Chondrocyte (in vitro differentiated cells): ENCODE measurements at regions not wholly inside any gene's neighbourhood (a gene's known extent, or its start where the extent isn't known, plus 50 kb on each side); places are given as distances from the start of the nearest gene placed in this dataset.
A peak's percentile ranks its signal among the peaks of the same experiment; 100 is the strongest.

Experiments used
- DNase-seq: peaks from one replicate; pipeline ENCODE4 v3.0.0; 2021; ENCODE audit warnings: mixed read lengths, low spot score
- H3K27ac Mint-ChIP-seq: one replicate; pipeline ENCODE4 v1.8.0; 2021; ENCODE audit warnings: mild to moderate bottlenecking, moderate library complexity, mixed read lengths; ENCODE audit not compliant: unreplicated experiment
- H3K27me3 Mint-ChIP-seq: 2 replicates; pipeline ENCODE4 v1.8.0; 2021; ENCODE audit warnings: low read depth, mixed read lengths
- H3K36me3 Mint-ChIP-seq: 2 replicates; pipeline ENCODE4 v1.8.0; 2021; ENCODE audit warnings: low read depth, mixed read lengths
- H3K4me1 Mint-ChIP-seq: 2 replicates; pipeline ENCODE4 v1.8.0; 2021; ENCODE audit warnings: low read depth, mild to moderate bottlenecking, mixed read lengths
- H3K4me3 Mint-ChIP-seq: one replicate; pipeline ENCODE4 v1.8.0; 2021; ENCODE audit warnings: mild to moderate bottlenecking, moderate library complexity, mixed read lengths; ENCODE audit not compliant: unreplicated experiment
- H3K9me3 Mint-ChIP-seq: 2 replicates; pipeline ENCODE4 v1.8.0; 2021; ENCODE audit warnings: low read depth, mixed read lengths
- CTCF ChIP-seq: fragments of 200-600 bp; sonication (generic); IDR thresholded peaks from 2 replicates; pipeline ENCODE4 v1.5.0; 2021; ENCODE audit warnings: antibody characterized with exemption, mild to moderate bottlenecking, moderate library complexity

DNA sequence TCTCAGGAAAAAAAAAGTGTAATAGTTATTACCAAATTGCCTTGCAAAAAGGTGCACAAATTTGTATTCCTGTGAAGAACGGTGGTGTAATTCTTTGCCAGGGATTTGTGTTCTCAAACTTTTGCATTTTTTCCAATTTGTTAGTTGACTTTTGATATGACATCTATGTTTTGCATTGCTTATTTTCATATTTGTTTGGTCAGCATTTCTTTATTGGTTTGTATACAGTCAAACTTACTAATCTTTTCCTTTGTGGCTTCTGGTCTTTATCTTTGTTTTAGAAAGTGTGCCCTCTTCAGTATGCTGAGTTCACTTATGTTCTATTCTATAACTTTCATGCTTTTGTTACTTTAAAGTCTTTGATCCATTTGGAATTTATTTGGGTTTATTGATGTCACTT is 226.2 kb upstream of the ZFHX3 start:
- H3K27me3 Mint-ChIP-seq = no peaks in the 10 kb centered on the region
- TF ChIP-seq CTCF = peak; percentile 21
- no peaks in the 10 kb centered on the region for H3K36me3 Mint-ChIP-seq
- no peak overlapping the region for H3K4me3 Mint-ChIP-seq
- H3K4me1 Mint-ChIP-seq = no peaks in the 10 kb centered on the region
- no peak for DNase-seq
- no peaks in the 10 kb centered on the region for H3K9me3 Mint-ChIP-seq
- no peak overlapping the region for H3K27ac Mint-ChIP-seq

GRCh38 chr16:73268366-73268993 is 220.6 kb upstream of the ZFHX3 start:
- Mint-ChIP-seq H3K27me3 (peaks cover 9% of the 10 kb centered on the region), H3K4me1 (no peaks in the 10 kb centered on the region), H3K9me3 (no peaks in the 10 kb centered on the region), H3K4me3 (no peak overlapping the region), H3K27ac (no peak overlapping the region), H3K36me3 (no peaks in the 10 kb centered on the region)
- no peak for DNase-seq
- TF ChIP-seq CTCF = peak; percentile 55

- Mint-ChIP-seq H3K27ac (no peak overlapping the region), H3K36me3 (peaks cover 2% of the 10 kb centered on the region), H3K9me3 (peaks cover 5% of the 10 kb centered on the region), H3K4me3 (no peak overlapping the region), H3K27me3 (peaks cover 11% of the 10 kb centered on the region), H3K4me1 (no peaks in the 10 kb centered on the region)
- TF ChIP-seq CTCF = no peak
- DNase-seq = no peak
Measured at GRCh38 chr16:73265935-73266334, 218.0 kb upstream of the ZFHX3 start.

DNA sequence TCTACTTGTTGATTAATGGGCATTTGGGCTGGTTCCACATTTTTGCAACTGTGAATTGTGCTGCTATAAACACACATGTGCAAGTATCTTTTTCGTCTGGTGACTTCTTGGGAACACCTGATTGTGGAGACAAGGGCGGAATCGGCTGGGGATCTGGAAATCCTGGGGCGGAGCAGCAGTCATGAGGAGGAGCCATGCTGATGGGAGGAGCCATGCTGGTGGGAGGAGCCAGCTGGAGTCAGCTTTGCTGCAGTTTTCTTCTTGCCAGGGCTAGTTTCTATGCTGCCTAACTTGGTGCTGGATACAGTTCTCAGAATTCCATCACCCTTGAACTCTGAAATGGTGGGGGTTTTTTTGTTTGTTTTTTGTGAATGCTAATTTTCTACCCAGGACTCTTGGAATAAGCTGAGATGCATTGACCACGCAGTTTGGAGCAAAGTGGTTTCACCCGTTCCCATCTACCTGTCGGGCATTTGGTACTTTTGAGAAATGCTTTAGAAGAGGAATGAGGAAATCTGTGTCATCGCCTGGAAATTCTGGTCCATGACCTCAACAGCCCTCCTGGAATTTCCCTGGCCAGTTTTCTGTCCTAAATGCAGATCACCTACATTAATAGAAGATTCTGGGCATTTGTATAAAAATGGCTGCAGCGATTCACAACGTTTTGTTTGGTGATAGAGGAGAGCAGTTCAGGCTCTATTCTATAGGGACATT is 217.4 kb upstream of the ZFHX3 start:
- H3K36me3 Mint-ChIP-seq = peaks cover 2% of the 10 kb centered on the region
- TF ChIP-seq CTCF = no peak
- no peak for DNase-seq
- no peak overlapping the region for H3K27ac Mint-ChIP-seq
- no peak overlapping the region for H3K4me3 Mint-ChIP-seq
- peaks cover 5% of the 10 kb centered on the region for H3K9me3 Mint-ChIP-seq
- peaks cover 11% of the 10 kb centered on the region for H3K27me3 Mint-ChIP-seq
- no peaks in the 10 kb centered on the region for H3K4me1 Mint-ChIP-seq

- no peak for TF ChIP-seq CTCF
- peaks cover 2% of the 10 kb centered on the region for H3K36me3 Mint-ChIP-seq
- peaks cover 10% of the 10 kb centered on the region for H3K27me3 Mint-ChIP-seq
- H3K27ac Mint-ChIP-seq = no peak overlapping the region
- H3K4me3 Mint-ChIP-seq = no peak overlapping the region
- no peak for DNase-seq
- no peaks in the 10 kb centered on the region for H3K4me1 Mint-ChIP-seq
- peaks cover 5% of the 10 kb centered on the region for H3K9me3 Mint-ChIP-seq
Measured at GRCh38 chr16:73262931-73263330, 215.0 kb upstream of the ZFHX3 start.
